ENCODE measurements at regions not wholly inside any gene's neighbourhood (a gene's known extent, or its start where the extent isn't known, plus 50 kb on each side); places are given as distances from the start of the nearest gene placed in this dataset.

- WGBS, 2 donors: 88 to 94% methylated on average over 1 of the region's 1 CpG
- no peak for DNase-seq
- no peak for ATAC-seq (ENCODE audit: insufficient read depth, low FRiP score)
Measured at GRCh38 chr4:126445596-126445995, 1130.8 kb downstream of the FAT4 start.

GRCh38 chr4:126446917-126447316 is 1132.2 kb downstream of the FAT4 start:
- ATAC-seq (ENCODE audit: insufficient read depth, low FRiP score): no peak
- peaks cover 0 to 4% (median 0%) of the 10 kb centered on the region in 5 donors for H3K4me1 ChIP-seq (ENCODE audit: control insufficient read depth in 5 of 5, insufficient read depth in 5 of 5, low read length in 5 of 5)
- no peak overlapping the region for H3K9ac ChIP-seq (ENCODE audit: insufficient read depth in 1 of 2, low read length in 2 of 2)
- H3K4me3 ChIP-seq: no peak overlapping the region
- 94 to 95% methylated on average over 2 of the region's 2 CpGs for WGBS, 2 donors
- H3K27me3 ChIP-seq (ENCODE audit: control insufficient read depth in 3 of 3, insufficient read depth in 3 of 3, low read length in 2 of 3): no peaks in the 10 kb centered on the region
- no peaks in the 10 kb centered on the region for H3K36me3 ChIP-seq (ENCODE audit: control insufficient read depth in 4 of 4, insufficient read depth in 4 of 4, low read length in 4 of 4)
- H3K9me3 ChIP-seq (ENCODE audit: control insufficient read depth in 4 of 4, insufficient read depth in 3 of 4, low read length in 3 of 4): no peaks in the 10 kb centered on the region
- DNase-seq: no peak
- no peak overlapping the region for H3K27ac ChIP-seq (ENCODE audit: low read depth in 1 of 2, low read length in 1 of 2)
- no peak for TF ChIP-seq CTCF (IDR thresholded peaks at IDR 0.05; ENCODE audit: control extremely low read depth, extremely low read depth)

More at GRCh38 chr4:126445596-126445995, 1130.8 kb downstream of the FAT4 start:
- Histone ChIP-seq H3K4me3 (no peak overlapping the region), H3K9me3 (ENCODE audit: control insufficient read depth in 4 of 4, insufficient read depth in 3 of 4, low read length in 3 of 4) (no peaks in the 10 kb centered on the region), H3K4me1 (ENCODE audit: control insufficient read depth in 5 of 5, insufficient read depth in 5 of 5, low read length in 5 of 5) (peaks cover 0 to 4% (median 0%) of the 10 kb centered on the region in 5 donors), H3K36me3 (ENCODE audit: control insufficient read depth in 4 of 4, insufficient read depth in 4 of 4, low read length in 4 of 4) (no peaks in the 10 kb centered on the region), H3K9ac (ENCODE audit: insufficient read depth in 1 of 2, low read length in 2 of 2) (no peak overlapping the region), H3K27me3 (ENCODE audit: control insufficient read depth in 3 of 3, insufficient read depth in 3 of 3, low read length in 2 of 3) (no peaks in the 10 kb centered on the region), H3K27ac (ENCODE audit: low read depth in 1 of 2, low read length in 1 of 2) (no peak overlapping the region)
- TF ChIP-seq CTCF (IDR thresholded peaks at IDR 0.05; ENCODE audit: control extremely low read depth, extremely low read depth): no peak

GRCh38 chr4:126448086-126448845 is 1133.5 kb downstream of the FAT4 start:
- TF ChIP-seq CTCF (IDR thresholded peaks at IDR 0.05; ENCODE audit: control extremely low read depth, extremely low read depth): no peak
- Histone ChIP-seq H3K27ac (ENCODE audit: low read depth in 1 of 2, low read length in 1 of 2) (no peak overlapping the region), H3K27me3 (ENCODE audit: control insufficient read depth in 3 of 3, insufficient read depth in 3 of 3, low read length in 2 of 3) (no peaks in the 10 kb centered on the region), H3K9me3 (ENCODE audit: control insufficient read depth in 4 of 4, insufficient read depth in 3 of 4, low read length in 3 of 4) (no peaks in the 10 kb centered on the region), H3K4me1 (ENCODE audit: control insufficient read depth in 5 of 5, insufficient read depth in 5 of 5, low read length in 5 of 5) (peaks cover 0 to 4% (median 0%) of the 10 kb centered on the region in 5 donors), H3K36me3 (ENCODE audit: control insufficient read depth in 4 of 4, insufficient read depth in 4 of 4, low read length in 4 of 4) (no peaks in the 10 kb centered on the region), H3K9ac (ENCODE audit: insufficient read depth in 1 of 2, low read length in 2 of 2) (no peak overlapping the region), H3K4me3 (no peak overlapping the region)
- ATAC-seq (ENCODE audit: insufficient read depth, low FRiP score) (no peak), DNase-seq (no peak)
- 92 to 93% methylated on average over 7 of the region's 7 CpGs for WGBS, 2 donors

Measured in lung (tissue), 11 donors.